ENCODE measurements at regions not wholly inside any gene's neighbourhood (a gene's known extent, or its start where the extent isn't known, plus 50 kb on each side); places are given as distances from the start of the nearest gene placed in this dataset.

GRCh38 chr15:46933332-46933731 is 784.0 kb upstream of the SEMA6D start:
- H3K36me3 ChIP-seq, result no peaks in the 10 kb centered on the region
- no peak for DNase-seq
- H3K4me1 ChIP-seq (ENCODE audit: insufficient read depth), result no peaks in the 10 kb centered on the region
- WGBS, 3 donors, result 4 to 29% (median 10%) methylated on average over 4 of the region's 4 CpGs
- no peak overlapping the region for H3K4me3 ChIP-seq
- no peaks in the 10 kb centered on the region for H3K9me3 ChIP-seq
- TF ChIP-seq EP300 (IDR thresholded peaks at IDR 0.05) (no peak), CTCF (IDR thresholded peaks at IDR 0.05) (no peak), POLR2A (IDR thresholded peaks at IDR 0.05) (no peak)
- H3K27me3 ChIP-seq, result no peaks in the 10 kb centered on the region
- intact Hi-C loops (cut with DNase I), result no loop called here
- H3K27ac ChIP-seq, result no peak overlapping the region

GRCh38 chr15:46934851-46935250 is 782.5 kb upstream of the SEMA6D start:
- no peak for TF ChIP-seq POLR2A (IDR thresholded peaks at IDR 0.05)
- TF ChIP-seq CTCF (IDR thresholded peaks at IDR 0.05), result no peak
- no peak for TF ChIP-seq EP300 (IDR thresholded peaks at IDR 0.05)
- intact Hi-C loops (cut with DNase I), result no loop called here
- WGBS, 3 donors, result 76 to 92% (median 81%) methylated on average over 2 of the region's 2 CpGs

GRCh38 chr15:46938169-46938568 is 779.1 kb upstream of the SEMA6D start:
- 34 to 45% (median 38%) methylated on average over 1 of the region's 1 CpG for WGBS, 3 donors

More at GRCh38 chr15:46934851-46935250, 782.5 kb upstream of the SEMA6D start:
- H3K4me3 ChIP-seq, result no peak overlapping the region
- no peak overlapping the region for H3K27ac ChIP-seq
- no peaks in the 10 kb centered on the region for H3K36me3 ChIP-seq
- H3K27me3 ChIP-seq, result no peaks in the 10 kb centered on the region
- no peaks in the 10 kb centered on the region for H3K9me3 ChIP-seq
- no peak for DNase-seq
- H3K4me1 ChIP-seq (ENCODE audit: insufficient read depth), result no peaks in the 10 kb centered on the region

GRCh38 chr15:46941241-46941640 is 776.1 kb upstream of the SEMA6D start:
- DNase-seq, result no peak
- Histone ChIP-seq H3K4me1 (ENCODE audit: insufficient read depth) (no peaks in the 10 kb centered on the region), H3K27ac (no peak overlapping the region), H3K36me3 (no peaks in the 10 kb centered on the region), H3K4me3 (no peak overlapping the region), H3K27me3 (no peaks in the 10 kb centered on the region), H3K9me3 (no peaks in the 10 kb centered on the region)
- WGBS, 3 donors, result 29 to 46% (median 30%) methylated on average over 1 of the region's 1 CpG
- TF ChIP-seq EP300 (IDR thresholded peaks at IDR 0.05), result no peak
- TF ChIP-seq POLR2A (IDR thresholded peaks at IDR 0.05), result no peak
- no peak for TF ChIP-seq CTCF (IDR thresholded peaks at IDR 0.05)
- intact Hi-C loops (cut with DNase I), result no loop called here

More at GRCh38 chr15:46938169-46938568, 779.1 kb upstream of the SEMA6D start:
- Histone ChIP-seq H3K27ac (no peak overlapping the region), H3K36me3 (no peaks in the 10 kb centered on the region), H3K9me3 (no peaks in the 10 kb centered on the region), H3K27me3 (no peaks in the 10 kb centered on the region), H3K4me3 (no peak overlapping the region), H3K4me1 (ENCODE audit: insufficient read depth) (no peaks in the 10 kb centered on the region)
- intact Hi-C loops (cut with DNase I), result no loop called here
- no peak for DNase-seq
- TF ChIP-seq CTCF (IDR thresholded peaks at IDR 0.05), result no peak
- no peak for TF ChIP-seq EP300 (IDR thresholded peaks at IDR 0.05)
- TF ChIP-seq POLR2A (IDR thresholded peaks at IDR 0.05), result no peak
